Urinary bladder (tissue), 3 donors: ENCODE measurements at regions not wholly inside any gene's neighbourhood (a gene's known extent, or its start where the extent isn't known, plus 50 kb on each side); places are given as distances from the start of the nearest gene placed in this dataset.

Source experiments
- DNase-seq: peaks from one replicate; pipeline ENCODE4 v3.0.0-alpha.2; 2015; ENCODE audit errors: extremely low spot score
- H3K27ac ChIP-seq: one replicate; pipeline ENCODE4 v1.5.1; 2013; ENCODE audit warnings: low read depth, mild to moderate bottlenecking, moderate library complexity
- H3K36me3 ChIP-seq: one replicate; pipeline ENCODE4 v1.6.1; 2013; ENCODE audit warnings: mild to moderate bottlenecking, moderate library complexity; ENCODE audit not compliant: insufficient read depth
- H3K4me1 ChIP-seq: one replicate; pipeline ENCODE4 v1.6.1; 2013; ENCODE audit warnings: mild to moderate bottlenecking, moderate library complexity; ENCODE audit not compliant: insufficient read depth
- H3K4me3 ChIP-seq: one replicate; pipeline ENCODE4 v1.5.1; 2013; ENCODE audit warnings: low read depth, low read length
- WGBS: extraction: QIAGEN DNeasy Blood & Tissue Kit; methylation state at CpG from one replicate; pipeline ENCODE4 v1.1.7; 2013; 5-methylcytosine and 5-hydroxymethylcytosine counted together
- donor health status: healthy with polysubstance abuse.
- donor health status: healthy.

- Histone ChIP-seq H3K4me1 (no peaks in the 10 kb centered on the region), H3K4me3 (peak overlapping the region; percentile 79), H3K27ac (peak overlapping the region; percentile 100), H3K36me3 (no peaks in the 10 kb centered on the region)
- WGBS: under 1% methylated on average over 112 of the region's 112 CpGs
- DNase-seq: no peak
Observed at GRCh38 chr22:46070803-46071450, 79.4 kb upstream of the PPARA start.

GRCh38 chr22:46071451-46072109 lies 78.7 kb upstream of the PPARA start:
- H3K27ac ChIP-seq: peak overlapping the region; percentile 96
- H3K4me1 ChIP-seq: no peaks in the 10 kb centered on the region
- DNase-seq: peak; percentile 83
- H3K36me3 ChIP-seq: no peaks in the 10 kb centered on the region
- under 1% methylated on average over 107 of the region's 109 CpGs for WGBS
- H3K4me3 ChIP-seq: peak overlapping the region; percentile 79

GRCh38 chr22:46072110-46072881 lies 78.0 kb upstream of the PPARA start:
- Histone ChIP-seq H3K36me3 (no peaks in the 10 kb centered on the region), H3K4me3 (peak overlapping the region; percentile 79), H3K27ac (peak overlapping the region; percentile 96), H3K4me1 (no peaks in the 10 kb centered on the region)
- DNase-seq: no peak
- under 1% methylated on average over 81 of the region's 81 CpGs for WGBS

- H3K4me1 ChIP-seq: no peaks in the 10 kb centered on the region
- no peak for DNase-seq
- peak overlapping the region; percentile 88 for H3K27ac ChIP-seq
- peak overlapping the region; percentile 79 for H3K4me3 ChIP-seq
- H3K36me3 ChIP-seq: no peaks in the 10 kb centered on the region
- WGBS: 17% methylated on average over 16 of the region's 16 CpGs
Observed at GRCh38 chr22:46072981-46073682, 77.2 kb upstream of the PPARA start.

- peak overlapping the region; percentile 88 for H3K27ac ChIP-seq
- no peaks in the 10 kb centered on the region for H3K36me3 ChIP-seq
- no peak for DNase-seq
- H3K4me3 ChIP-seq: peak overlapping the region; percentile 79
- 18% methylated on average over 28 of the region's 28 CpGs for WGBS
- no peaks in the 10 kb centered on the region for H3K4me1 ChIP-seq
Observed at GRCh38 chr22:46073683-46074504, 76.4 kb upstream of the PPARA start.

GRCh38 chr22:46074771-46075551 lies 75.4 kb upstream of the PPARA start:
- Histone ChIP-seq H3K4me1 (no peaks in the 10 kb centered on the region), H3K4me3 (peak overlapping the region; percentile 79), H3K36me3 (no peaks in the 10 kb centered on the region), H3K27ac (peak overlapping the region; percentile 88)
- no peak for DNase-seq
- WGBS: 46% methylated on average over 19 of the region's 19 CpGs

- no peaks in the 10 kb centered on the region for H3K36me3 ChIP-seq
- peak overlapping the region; percentile 85 for H3K27ac ChIP-seq
- H3K4me3 ChIP-seq: peak overlapping the region; percentile 79
- WGBS: 53% methylated on average over 15 of the region's 15 CpGs
- DNase-seq: no peak
- H3K4me1 ChIP-seq: no peaks in the 10 kb centered on the region
Observed at GRCh38 chr22:46075764-46076531, 74.4 kb upstream of the PPARA start.

GRCh38 chr22:46076651-46077339 lies 73.5 kb upstream of the PPARA start:
- peak overlapping the region; percentile 26 for H3K4me3 ChIP-seq

GRCh38 chr22:46077669-46078099 lies 72.6 kb upstream of the PPARA start:
- DNase-seq: no peak
- no peaks in the 10 kb centered on the region for H3K4me1 ChIP-seq
- H3K36me3 ChIP-seq: no peaks in the 10 kb centered on the region
- H3K27ac ChIP-seq: no peak overlapping the region
- 53% methylated on average over 12 of the region's 12 CpGs for WGBS
- H3K4me3 ChIP-seq: no peak overlapping the region

More at GRCh38 chr22:46076651-46077339, 73.5 kb upstream of the PPARA start:
- WGBS: 49% methylated on average over 23 of the region's 23 CpGs
- H3K4me1 ChIP-seq: no peaks in the 10 kb centered on the region
- no peaks in the 10 kb centered on the region for H3K36me3 ChIP-seq
- DNase-seq: no peak
- H3K27ac ChIP-seq: peak overlapping the region; percentile 85

GRCh38 chr22:46078241-46079092 lies 71.9 kb upstream of the PPARA start:
- H3K27ac ChIP-seq: peak overlapping the region; percentile 26
- WGBS: 61% methylated on average over 40 of the region's 40 CpGs
- H3K36me3 ChIP-seq: no peaks in the 10 kb centered on the region
- no peak for DNase-seq
- no peaks in the 10 kb centered on the region for H3K4me1 ChIP-seq
- no peak overlapping the region for H3K4me3 ChIP-seq
